ENCODE measurements at regions not wholly inside any gene's neighbourhood (a gene's known extent, or its start where the extent isn't known, plus 50 kb on each side); places are given as distances from the start of the nearest gene placed in this dataset.

GRCh38 chr2:155770516-155770915, 562.0 kb downstream of the NR4A2 start:
- TF ChIP-seq POLR2A (IDR thresholded peaks at IDR 0.05): no peak
- TF ChIP-seq, protein P1, sequence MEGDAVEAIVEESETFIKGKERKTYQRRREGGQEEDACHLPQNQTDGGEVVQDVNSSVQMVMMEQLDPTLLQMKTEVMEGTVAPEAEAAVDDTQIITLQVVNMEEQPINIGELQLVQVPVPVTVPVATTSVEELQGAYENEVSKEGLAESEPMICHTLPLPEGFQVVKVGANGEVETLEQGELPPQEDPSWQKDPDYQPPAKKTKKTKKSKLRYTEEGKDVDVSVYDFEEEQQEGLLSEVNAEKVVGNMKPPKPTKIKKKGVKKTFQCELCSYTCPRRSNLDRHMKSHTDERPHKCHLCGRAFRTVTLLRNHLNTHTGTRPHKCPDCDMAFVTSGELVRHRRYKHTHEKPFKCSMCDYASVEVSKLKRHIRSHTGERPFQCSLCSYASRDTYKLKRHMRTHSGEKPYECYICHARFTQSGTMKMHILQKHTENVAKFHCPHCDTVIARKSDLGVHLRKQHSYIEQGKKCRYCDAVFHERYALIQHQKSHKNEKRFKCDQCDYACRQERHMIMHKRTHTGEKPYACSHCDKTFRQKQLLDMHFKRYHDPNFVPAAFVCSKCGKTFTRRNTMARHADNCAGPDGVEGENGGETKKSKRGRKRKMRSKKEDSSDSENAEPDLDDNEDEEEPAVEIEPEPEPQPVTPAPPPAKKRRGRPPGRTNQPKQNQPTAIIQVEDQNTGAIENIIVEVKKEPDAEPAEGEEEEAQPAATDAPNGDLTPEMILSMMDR (IDR thresholded peaks at IDR 0.05): no peak
- TF ChIP-seq EP300 (IDR thresholded peaks at IDR 0.05; ENCODE audit: low read depth): no peak
- TF ChIP-seq POLR2AphosphoS5 (IDR thresholded peaks at IDR 0.05): no peak
